HepG2 (cell line): ENCODE measurements at regions not wholly inside any gene's neighbourhood (a gene's known extent, or its start where the extent isn't known, plus 50 kb on each side); places are given as distances from the start of the nearest gene placed in this dataset.
A peak's percentile ranks its signal among the peaks of the same experiment; 100 is the strongest.

Source experiments
- ATAC-seq: fragments of 200-7000 bp; cut with Tn5 transposase; 3 replicates; pipeline ENCODE4 v1.9.1; 2020; ENCODE audit warnings: mild to moderate bottlenecking, moderate library complexity
- BruUV-seq: library from RNA; stranded (reverse); fragments of 400-500 nt; replicated peaks from 2 replicates; lab custom pipeline; 2021; lab: Mats Ljungman, UMichigan
- CTCF ChIA-PET: fragments of 300-600 bp; formaldehyde crosslinking; extraction: SDS; loops from one replicate; lab custom pipeline; 2021; ENCODE audit warnings: low total read pairs, inconsistent platforms, low intra/inter-chr PET ratio; lab: Yijun Ruan, JAX
- POLR2A ChIA-PET: fragments of 350-600 bp; sonication (Branson Sonifier 250); formaldehyde crosslinking; loops from one replicate; lab custom pipeline; 2020; ENCODE audit warnings: antibody characterized with exemption, inconsistent platforms; lab: Yijun Ruan, JAX
- DNase-seq: peaks from one replicate; pipeline ENCODE4 v3.0.0-alpha.2; 2015; ENCODE audit warnings: low spot score
- FAIRE-seq: peaks from 3 replicates; lab custom pipeline; 2011; peaks lifted over from hg19 to GRCh38; lab: Jason Lieb, UNC
- H2AFZ ChIP-seq: one replicate; pipeline ENCODE4 v1.6.1; 2011; ENCODE audit warnings: low read length, inconsistent platforms
- H3K27ac ChIP-seq: fragments of 300-600 bp; 3 replicates; pipeline ENCODE4 v1.8.0; 2011; ENCODE audit warnings: mixed run types, mild to moderate bottlenecking, mixed read lengths, low read length, inconsistent platforms; ENCODE audit not compliant: insufficient read depth; ENCODE audit errors: extremely low read length
- H3K27me3 ChIP-seq, 2 experiments: fragments of 200-600 bp in 1 of 2; 2 replicates in 1 of 2; 3 replicates in 1 of 2; pipeline versions ENCODE4 v1.6.0 to v1.8.0; 2011; ENCODE audit warnings: low read length in 2 of 2, mild to moderate bottlenecking in 2 of 2, moderate library complexity in 2 of 2, inconsistent platforms in 1 of 2; ENCODE audit not compliant: insufficient read depth in 2 of 2, control insufficient read depth in 1 of 2
- H3K36me3 ChIP-seq, 2 experiments: fragments of 200-600 bp in 1 of 2; replicated peaks in 1 of 2; 2 replicates in 1 of 2; 3 replicates in 1 of 2; pipeline versions ENCODE4 v1.5.1 to v1.8.0; 2011; ENCODE audit warnings: low read length in 2 of 2, inconsistent platforms in 1 of 2; ENCODE audit not compliant: insufficient read depth in 2 of 2, control insufficient read depth in 1 of 2
- H3K4me1 ChIP-seq: 2 replicates; pipeline ENCODE4 v1.5.1; 2012; ENCODE audit warnings: low read length, inconsistent platforms; ENCODE audit not compliant: insufficient read depth
- H3K4me2 ChIP-seq: 2 replicates; pipeline ENCODE4 v1.6.0; 2011; ENCODE audit warnings: low read depth, low read length, inconsistent platforms
- H3K4me3 ChIP-seq, 3 experiments: fragments of 200-600 bp in 1 of 3; sonication (generic), shearing (Covaris generic) in 1 of 3; replicated peaks in 1 of 3; 2 replicates each; pipeline ENCODE4 v1.5.1; 2011 to 2016; ENCODE audit warnings: low read length in 3 of 3, inconsistent platforms in 2 of 3, low read depth in 2 of 3, mild to moderate bottlenecking in 2 of 3, control low read depth in 1 of 3, mixed read lengths in 1 of 3; ENCODE audit not compliant: insufficient read depth in 1 of 3
- H3K79me2 ChIP-seq: one replicate; pipeline ENCODE4 v1.6.1; 2011; ENCODE audit warnings: low read length, inconsistent platforms; ENCODE audit not compliant: insufficient read depth
- H3K9ac ChIP-seq: 2 replicates; pipeline ENCODE4 v1.6.0; 2011; ENCODE audit warnings: mild to moderate bottlenecking, low read depth, low read length, inconsistent platforms; ENCODE audit not compliant: insufficient read depth
- H3K9me3 ChIP-seq: 2 replicates; pipeline ENCODE4 v1.5.1; 2012; ENCODE audit warnings: mild to moderate bottlenecking, low read length
- H4K20me1 ChIP-seq: 2 replicates; pipeline ENCODE4 v1.6.0; 2011; ENCODE audit warnings: inconsistent platforms, mild to moderate bottlenecking, low read length, moderate library complexity; ENCODE audit not compliant: insufficient read depth
- HNF4A ChIP-seq: sonication (generic); formaldehyde crosslinking; IDR thresholded peaks from 2 replicates; pipeline ENCODE4 v1.4.0; 2020; ENCODE audit warnings: missing genetic modification reagents
- MEIS2 ChIP-seq: sonication (generic); formaldehyde crosslinking; IDR thresholded peaks from 2 replicates; pipeline ENCODE4 v1.9.0; 2021; ENCODE audit warnings: mild to moderate bottlenecking, missing genetic modification reagents
- WGBS: methylation state at CpG from one replicate; pipeline ENCODE4 v1.1.6; 2017; ENCODE audit warnings: low lambda C conversion rate; 5-methylcytosine and 5-hydroxymethylcytosine counted together
- in situ Hi-C: cut with HindIII; loops from 2 replicates; pipeline ENCODE4 v1.10.0; 2017; ENCODE audit warnings: low pct_unique_long_range_greater_than_20kb; ENCODE audit not compliant: extremely low pct_ligation_motif_present
- intact Hi-C: fragments of 100-400 bp; cut with micrococcal nuclease; formaldehyde crosslinking; loops from one replicate; pipeline ENCODE4 v1.10.0; 2022; ENCODE audit not compliant: unreplicated experiment
- TF ChIP-seq, protein P1 (sequence below): sonication (generic); formaldehyde crosslinking; IDR thresholded peaks from 2 replicates; pipeline ENCODE4 v1.4.0; 2020; ENCODE audit warnings: missing genetic modification reagents, borderline replicate concordance

- peak; percentile 11; the same call in 1 of the 3 replicates for ATAC-seq
- no TSS peak for BruUV-seq
Observed at GRCh38 chr6:156564807-156565149, 212.4 kb upstream of the ARID1B start.

More at GRCh38 chr6:156564807-156565149, 212.4 kb upstream of the ARID1B start:
- intact Hi-C loops (loop anchor here (1.0 to 10.0 kb wide), 5 partner anchors 98 to 620 kb away; partner anchors contain the start of gene ARID1B), in situ Hi-C loops (loop anchor here (10.0 to 25.0 kb wide), 4 partner anchors 90 to 623 kb away; no protein-coding TSS in a partner anchor)
- H3K27me3 ChIP-seq: peaks cover 0 to 18% of the 10 kb centered on the region in 2 experiments; a peak in 4 of 5 replicates
- no peak overlapping the region for H3K27ac ChIP-seq
- TF ChIP-seq MEIS2 (CRISPR knock-in tag) (0 out of 2 replicates have a peak, but pooled peaks have one; percentile 3), HNF4A (CRISPR knock-in tag) (no peak)
- TF ChIP-seq, protein P1, sequence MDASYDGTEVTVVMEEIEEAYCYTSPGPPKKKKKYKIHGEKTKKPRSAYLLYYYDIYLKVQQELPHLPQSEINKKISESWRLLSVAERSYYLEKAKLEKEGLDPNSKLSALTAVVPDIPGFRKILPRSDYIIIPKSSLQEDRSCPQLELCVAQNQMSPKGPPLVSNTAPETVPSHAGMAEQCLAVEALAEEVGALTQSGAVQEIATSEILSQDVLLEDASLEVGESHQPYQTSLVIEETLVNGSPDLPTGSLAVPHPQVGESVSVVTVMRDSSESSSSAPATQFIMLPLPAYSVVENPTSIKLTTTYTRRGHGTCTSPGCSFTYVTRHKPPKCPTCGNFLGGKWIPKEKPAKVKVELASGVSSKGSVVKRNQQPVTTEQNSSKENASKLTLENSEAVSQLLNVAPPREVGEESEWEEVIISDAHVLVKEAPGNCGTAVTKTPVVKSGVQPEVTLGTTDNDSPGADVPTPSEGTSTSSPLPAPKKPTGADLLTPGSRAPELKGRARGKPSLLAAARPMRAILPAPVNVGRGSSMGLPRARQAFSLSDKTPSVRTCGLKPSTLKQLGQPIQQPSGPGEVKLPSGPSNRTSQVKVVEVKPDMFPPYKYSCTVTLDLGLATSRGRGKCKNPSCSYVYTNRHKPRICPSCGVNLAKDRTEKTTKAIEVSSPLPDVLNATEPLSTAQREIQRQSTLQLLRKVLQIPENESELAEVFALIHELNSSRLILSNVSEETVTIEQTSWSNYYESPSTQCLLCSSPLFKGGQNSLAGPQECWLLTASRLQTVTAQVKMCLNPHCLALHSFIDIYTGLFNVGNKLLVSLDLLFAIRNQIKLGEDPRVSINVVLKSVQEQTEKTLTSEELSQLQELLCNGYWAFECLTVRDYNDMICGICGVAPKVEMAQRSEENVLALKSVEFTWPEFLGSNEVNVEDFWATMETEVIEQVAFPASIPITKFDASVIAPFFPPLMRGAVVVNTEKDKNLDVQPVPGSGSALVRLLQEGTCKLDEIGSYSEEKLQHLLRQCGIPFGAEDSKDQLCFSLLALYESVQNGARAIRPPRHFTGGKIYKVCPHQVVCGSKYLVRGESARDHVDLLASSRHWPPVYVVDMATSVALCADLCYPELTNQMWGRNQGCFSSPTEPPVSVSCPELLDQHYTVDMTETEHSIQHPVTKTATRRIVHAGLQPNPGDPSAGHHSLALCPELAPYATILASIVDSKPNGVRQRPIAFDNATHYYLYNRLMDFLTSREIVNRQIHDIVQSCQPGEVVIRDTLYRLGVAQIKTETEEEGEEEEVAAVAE: peak; percentile 1; the same call in 1 of the 2 replicates
- ChIA-PET CTCF (interaction anchor here (0.5 to 2.2 kb wide), 4 partner anchors 97 to 710 kb away, joined by 3 to 12 read pairs (median 5); no protein-coding TSS in a partner anchor), POLR2A (no interaction called here)
- H3K36me3 ChIP-seq: no peaks in the 10 kb centered on the region
- H4K20me1 ChIP-seq: no peaks in the 10 kb centered on the region
- no peak overlapping the region for H2AFZ ChIP-seq
- no peaks in the 10 kb centered on the region for H3K9me3 ChIP-seq
- DNase-seq (no peak), FAIRE-seq (no peak)
- H3K9ac ChIP-seq: no peak overlapping the region
- no peaks in the 10 kb centered on the region for H3K79me2 ChIP-seq
- no peaks in the 10 kb centered on the region for H3K4me1 ChIP-seq
- H3K4me2 ChIP-seq: peak overlapping the region; percentile 27; the same call in 1 of the 2 replicates
- H3K4me3 ChIP-seq: no peak overlapping the region
- WGBS: 56% methylated on average over 10 of the region's 10 CpGs
